ENCODE measurements at regions not wholly inside any gene's neighbourhood (a gene's known extent, or its start where the extent isn't known, plus 50 kb on each side); places are given as distances from the start of the nearest gene placed in this dataset.

DNA sequence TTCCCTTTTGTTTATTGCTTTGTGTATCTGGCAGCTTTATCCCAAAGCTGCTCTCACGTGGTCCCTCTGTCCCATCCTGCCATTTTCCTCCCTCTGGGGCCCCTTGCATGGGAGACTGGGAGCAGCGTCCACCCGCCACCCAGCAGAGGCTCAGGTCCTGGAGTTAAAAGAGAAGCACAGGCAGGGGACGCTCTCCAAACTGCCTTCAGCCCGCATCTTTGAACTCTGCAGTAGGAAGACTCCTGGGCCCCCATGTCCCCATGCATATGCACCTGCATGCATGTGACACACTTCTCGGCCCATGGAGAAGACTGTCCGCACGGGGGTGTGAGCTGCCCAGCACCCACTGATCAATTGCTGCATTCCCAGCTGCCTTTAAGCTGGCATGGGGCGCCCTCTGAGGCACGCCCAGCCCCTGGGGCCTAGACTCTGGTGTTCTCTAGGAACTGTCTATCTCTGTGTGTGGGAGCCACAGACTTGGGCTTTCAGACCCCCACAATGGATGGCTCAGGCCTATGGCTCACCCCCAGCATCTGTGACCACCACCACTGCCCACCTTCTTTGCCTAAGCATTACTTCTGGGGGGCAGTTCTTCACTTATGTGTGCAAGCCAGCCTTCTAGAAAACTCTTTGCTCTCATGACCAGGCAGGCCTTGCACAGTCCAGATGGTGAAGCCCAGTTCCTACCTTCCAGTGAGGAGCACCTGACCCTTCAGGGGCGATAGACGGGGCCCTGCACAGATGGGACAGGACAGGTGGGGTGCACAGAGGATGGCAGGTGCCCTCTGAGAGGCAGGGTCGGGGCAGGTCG lies 96.1 kb upstream of the DIO3 start:
- H3K27ac ChIP-seq: no peak overlapping the region
- no peak overlapping the region for H3K4me3 ChIP-seq
- H3K27me3 ChIP-seq: no peaks in the 10 kb centered on the region
- no peaks in the 10 kb centered on the region for H3K9me3 ChIP-seq
- TF ChIP-seq POLR2A (IDR thresholded peaks at IDR 0.05): no peak
- TF ChIP-seq, protein P1, sequence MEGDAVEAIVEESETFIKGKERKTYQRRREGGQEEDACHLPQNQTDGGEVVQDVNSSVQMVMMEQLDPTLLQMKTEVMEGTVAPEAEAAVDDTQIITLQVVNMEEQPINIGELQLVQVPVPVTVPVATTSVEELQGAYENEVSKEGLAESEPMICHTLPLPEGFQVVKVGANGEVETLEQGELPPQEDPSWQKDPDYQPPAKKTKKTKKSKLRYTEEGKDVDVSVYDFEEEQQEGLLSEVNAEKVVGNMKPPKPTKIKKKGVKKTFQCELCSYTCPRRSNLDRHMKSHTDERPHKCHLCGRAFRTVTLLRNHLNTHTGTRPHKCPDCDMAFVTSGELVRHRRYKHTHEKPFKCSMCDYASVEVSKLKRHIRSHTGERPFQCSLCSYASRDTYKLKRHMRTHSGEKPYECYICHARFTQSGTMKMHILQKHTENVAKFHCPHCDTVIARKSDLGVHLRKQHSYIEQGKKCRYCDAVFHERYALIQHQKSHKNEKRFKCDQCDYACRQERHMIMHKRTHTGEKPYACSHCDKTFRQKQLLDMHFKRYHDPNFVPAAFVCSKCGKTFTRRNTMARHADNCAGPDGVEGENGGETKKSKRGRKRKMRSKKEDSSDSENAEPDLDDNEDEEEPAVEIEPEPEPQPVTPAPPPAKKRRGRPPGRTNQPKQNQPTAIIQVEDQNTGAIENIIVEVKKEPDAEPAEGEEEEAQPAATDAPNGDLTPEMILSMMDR (IDR thresholded peaks at IDR 0.05): no peak
- H3K4me1 ChIP-seq: no peaks in the 10 kb centered on the region
- DNase-seq: peak in 2 of 3 donors; percentile 25 to 32
- no peaks in the 10 kb centered on the region for H3K36me3 ChIP-seq

DNA sequence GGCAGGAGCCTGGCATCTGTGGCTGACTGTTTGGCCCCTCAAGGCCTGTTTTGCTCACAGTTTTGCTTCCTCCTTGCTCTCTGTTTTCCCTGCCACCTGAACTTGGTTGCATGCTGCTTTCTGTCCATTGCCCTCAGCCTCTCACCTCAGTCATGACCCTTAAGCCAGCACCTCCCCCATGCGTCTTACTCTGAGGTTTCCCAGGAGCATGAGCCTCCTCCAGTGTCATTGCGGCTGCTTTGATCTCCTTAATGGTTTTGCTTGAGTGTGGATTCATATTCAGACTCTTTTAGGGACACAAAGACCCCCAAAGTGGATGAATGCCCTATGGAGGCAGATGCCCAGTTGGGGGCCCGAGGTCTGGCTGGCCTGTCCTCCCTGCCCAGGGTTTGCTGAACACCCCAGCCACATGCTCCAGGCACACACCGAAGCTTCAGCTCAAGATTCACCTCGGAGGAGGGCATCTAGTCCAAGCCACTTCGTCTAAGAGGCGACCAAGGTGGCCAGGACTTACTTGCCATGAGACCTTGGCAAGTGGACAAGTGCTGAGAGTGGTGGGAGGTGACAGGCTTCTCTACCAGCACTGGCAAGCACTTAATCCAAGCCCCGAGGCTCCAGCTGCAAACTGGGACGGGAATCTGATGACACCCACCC lies 95.4 kb upstream of the DIO3 start:
- H3K9me3 ChIP-seq: no peaks in the 10 kb centered on the region
- no peaks in the 10 kb centered on the region for H3K4me1 ChIP-seq
- no peak overlapping the region for H3K4me3 ChIP-seq
- no peak overlapping the region for H3K27ac ChIP-seq
- TF ChIP-seq POLR2A (IDR thresholded peaks at IDR 0.05): no peak
- TF ChIP-seq, protein P1 (IDR thresholded peaks at IDR 0.05): no peak
- H3K27me3 ChIP-seq: no peaks in the 10 kb centered on the region
- no peaks in the 10 kb centered on the region for H3K36me3 ChIP-seq
- peak in 2 of 3 donors; percentile 24 to 32 for DNase-seq

DNA sequence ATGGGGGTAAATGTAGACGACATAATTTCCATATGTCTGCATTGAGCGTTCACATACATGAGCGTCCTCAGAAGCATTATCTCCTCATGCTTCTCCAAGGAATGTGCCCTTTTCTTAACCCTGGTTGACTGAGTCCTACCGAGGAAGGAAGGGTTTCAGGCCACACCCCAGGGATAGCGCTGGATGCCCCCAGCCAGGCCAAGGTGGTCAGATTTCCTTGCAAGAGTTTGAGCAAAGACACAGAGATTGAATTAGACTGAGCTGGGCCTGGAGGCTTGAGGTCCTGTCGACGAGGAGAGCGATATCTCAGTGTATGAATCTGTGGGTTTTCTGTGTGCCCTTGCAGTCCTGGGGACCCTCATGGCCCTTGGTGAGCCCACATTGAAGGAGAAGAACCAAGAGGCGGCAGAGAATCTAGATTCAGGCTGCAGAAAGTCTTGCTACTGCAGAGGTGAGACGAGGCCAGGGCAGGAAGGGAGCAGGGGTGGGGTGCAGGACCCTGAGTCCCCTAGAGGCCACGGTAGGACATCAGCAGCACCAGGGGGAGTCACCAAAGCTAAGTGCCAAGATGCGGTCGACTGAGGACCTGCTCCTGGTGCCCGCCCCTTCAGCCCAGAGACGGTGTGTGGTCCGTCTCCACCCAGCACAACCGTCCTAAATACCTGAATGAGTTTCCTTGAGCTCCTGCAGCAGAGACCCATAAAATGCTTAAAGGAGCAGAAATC lies 94.7 kb upstream of the DIO3 start:
- H3K27ac ChIP-seq: no peak overlapping the region
- H3K4me3 ChIP-seq: no peak overlapping the region
- no peaks in the 10 kb centered on the region for H3K27me3 ChIP-seq
- H3K4me1 ChIP-seq: no peaks in the 10 kb centered on the region
- H3K36me3 ChIP-seq: no peaks in the 10 kb centered on the region
- no peaks in the 10 kb centered on the region for H3K9me3 ChIP-seq
- TF ChIP-seq, protein P1 (IDR thresholded peaks at IDR 0.05): no peak
- no peak for TF ChIP-seq POLR2A (IDR thresholded peaks at IDR 0.05)
- peak in 2 of 3 donors; percentile 6 to 34 for DNase-seq

DNA sequence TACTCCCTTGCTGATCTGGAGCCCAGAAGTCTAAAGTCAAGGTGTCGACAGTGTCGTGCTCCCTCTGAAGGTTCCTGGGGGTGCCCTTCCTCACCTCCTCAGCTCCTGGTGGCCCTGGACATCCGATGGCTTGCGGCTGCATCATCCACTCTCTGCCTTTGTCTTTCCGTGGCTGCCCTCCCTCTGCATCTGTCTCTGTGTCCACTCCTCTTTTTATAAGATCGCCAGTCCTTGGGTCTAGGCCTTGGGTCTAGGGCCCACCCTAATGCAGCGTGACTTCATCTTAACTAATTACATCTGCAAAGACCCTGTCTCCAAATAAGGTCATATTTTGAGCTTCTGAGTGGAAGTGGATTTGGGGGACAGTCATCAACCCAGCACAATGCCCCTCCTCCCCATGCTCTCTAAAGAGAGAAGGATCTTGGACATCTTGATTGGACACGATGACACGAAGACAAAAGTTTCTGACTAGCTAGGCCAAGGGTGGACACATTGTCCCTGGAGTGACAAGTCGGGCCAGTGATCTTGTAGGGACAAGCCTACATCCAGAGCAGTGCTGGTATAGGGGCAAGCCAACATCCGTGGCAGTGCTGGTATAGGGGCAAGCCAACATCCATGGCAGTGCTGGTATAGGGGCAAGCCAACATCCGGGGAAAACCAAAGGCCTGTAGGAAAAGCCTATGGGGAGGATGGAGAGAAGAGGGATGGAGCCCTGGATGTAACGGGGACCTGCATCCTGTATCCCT lies 93.9 kb upstream of the DIO3 start:
- Histone ChIP-seq H3K9me3 (no peaks in the 10 kb centered on the region), H3K27ac (no peak overlapping the region), H3K27me3 (no peaks in the 10 kb centered on the region), H3K4me3 (no peak overlapping the region), H3K4me1 (no peaks in the 10 kb centered on the region), H3K36me3 (no peaks in the 10 kb centered on the region)
- no peak for TF ChIP-seq POLR2A (IDR thresholded peaks at IDR 0.05)
- TF ChIP-seq, protein P1 (IDR thresholded peaks at IDR 0.05): no peak
- DNase-seq: peak in 2 of 3 donors; percentile 15 to 27
